Immature natural killer cell (primary cell): ENCODE measurements at regions not wholly inside any gene's neighbourhood (a gene's known extent, or its start where the extent isn't known, plus 50 kb on each side); places are given as distances from the start of the nearest gene placed in this dataset.

Source experiments
- DNase-seq, 3 donors: peaks; one replicate each; pipeline ENCODE4 v3.0.0; 2022; ENCODE audit warnings: mixed read lengths in 1 of 3
- H3K27ac Mint-ChIP-seq, 6 donors: one replicate each; pipeline ENCODE4 v1.8.0; 2020; ENCODE audit warnings: mixed read lengths in 6 of 6, mild to moderate bottlenecking in 5 of 6, inconsistent platforms in 4 of 6, moderate library complexity in 3 of 6
- H3K27me3 Mint-ChIP-seq, 3 donors: one replicate each; pipeline ENCODE4 v1.8.0; 2020 to 2021; ENCODE audit warnings: low read depth in 3 of 3, mild to moderate bottlenecking in 3 of 3, mixed read lengths in 3 of 3, moderate library complexity in 3 of 3, inconsistent platforms in 1 of 3
- H3K36me3 Mint-ChIP-seq, 3 donors: one replicate each; pipeline ENCODE4 v1.8.0; 2020; ENCODE audit warnings: mixed read lengths in 3 of 3, inconsistent platforms in 2 of 3, mild to moderate bottlenecking in 2 of 3
- H3K4me1 Mint-ChIP-seq, 2 donors: one replicate each; pipeline ENCODE4 v1.8.0; 2020; ENCODE audit warnings: inconsistent platforms in 2 of 2, mild to moderate bottlenecking in 2 of 2, mixed read lengths in 2 of 2, moderate library complexity in 1 of 2
- H3K4me3 Mint-ChIP-seq, 5 donors: one replicate each; pipeline ENCODE4 v1.8.0; 2020; ENCODE audit warnings: mild to moderate bottlenecking in 5 of 5, mixed read lengths in 5 of 5, inconsistent platforms in 3 of 5, moderate library complexity in 3 of 5
- H3K9me3 Mint-ChIP-seq, 6 donors: one replicate each; pipeline ENCODE4 v1.8.0; 2020; ENCODE audit warnings: mild to moderate bottlenecking in 6 of 6, mixed read lengths in 6 of 6, inconsistent platforms in 4 of 6, moderate library complexity in 3 of 6

DNA sequence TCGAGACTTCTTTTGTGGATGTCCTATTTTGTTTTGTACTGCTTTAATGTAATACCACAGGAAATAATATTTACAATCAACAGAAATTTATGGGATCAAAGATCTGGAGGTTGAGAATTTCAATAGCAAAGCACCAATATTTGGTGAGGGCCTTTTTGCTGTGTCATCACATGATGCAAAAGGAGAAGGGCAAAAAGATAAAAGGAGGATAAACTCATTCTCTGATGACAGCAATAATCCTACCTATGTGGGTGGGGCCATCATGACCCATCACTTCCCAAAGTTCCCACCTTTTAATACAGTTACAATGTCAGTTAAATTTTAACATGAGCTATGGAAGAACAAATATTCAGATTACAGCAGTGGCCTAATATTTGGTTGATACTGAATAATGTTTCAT lies 832.9 kb downstream of the OTOL1 start:
- Mint-ChIP-seq H3K9me3 (peaks cover 8 to 67% (median 19%) of the 10 kb centered on the region in 6 donors), H3K4me1 (no peaks in the 10 kb centered on the region), H3K27me3 (peaks cover 0 to 1% (median 0%) of the 10 kb centered on the region in 3 donors), H3K27ac (no peak overlapping the region), H3K36me3 (no peaks in the 10 kb centered on the region), H3K4me3 (no peak overlapping the region)
- DNase-seq: no peak

DNA sequence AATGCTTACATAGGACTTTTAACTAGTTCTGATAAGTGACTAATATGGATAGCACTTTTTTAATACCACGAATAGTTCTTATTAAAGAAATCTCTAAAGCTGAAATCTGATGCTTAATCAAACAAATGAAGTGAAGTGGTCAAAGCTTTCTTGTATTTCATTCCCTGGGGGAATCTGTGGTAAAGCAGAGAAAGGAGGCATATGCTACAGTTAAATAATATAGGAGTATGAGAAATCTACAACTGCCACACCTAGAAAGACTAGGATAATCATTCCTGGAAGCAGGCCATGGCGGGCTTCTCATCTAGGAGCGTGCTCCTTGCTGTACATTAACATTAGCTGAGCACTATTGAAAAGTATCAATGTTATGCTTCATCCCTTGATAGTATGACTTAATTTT lies 835.7 kb downstream of the OTOL1 start:
- Mint-ChIP-seq H3K4me3 (no peak overlapping the region), H3K27ac (no peak overlapping the region), H3K4me1 (no peaks in the 10 kb centered on the region), H3K9me3 (peaks cover 4 to 54% (median 14%) of the 10 kb centered on the region in 6 donors), H3K27me3 (peaks cover 0 to 1% (median 0%) of the 10 kb centered on the region in 3 donors), H3K36me3 (no peaks in the 10 kb centered on the region)
- DNase-seq: no peak

DNA sequence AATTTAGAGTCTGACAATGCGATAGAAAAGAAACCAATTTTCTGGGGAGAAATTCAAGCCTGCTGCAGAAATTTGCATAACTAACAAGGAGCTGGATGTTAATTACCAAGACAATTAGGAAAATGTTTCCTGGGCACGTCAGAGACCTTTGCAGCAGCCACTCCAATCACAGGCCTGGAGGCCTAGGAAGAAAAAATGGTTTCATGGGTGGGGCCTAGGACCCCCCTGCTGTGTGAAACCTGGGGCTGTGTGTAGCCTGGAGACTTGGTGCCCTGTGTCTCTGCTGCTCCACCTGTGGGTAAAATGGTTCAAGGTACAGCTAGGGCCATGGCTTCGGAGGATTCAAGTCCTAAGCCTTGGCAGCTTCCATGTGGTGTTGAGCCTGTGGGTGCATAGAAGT lies 837.9 kb downstream of the OTOL1 start:
- DNase-seq: no peak

DNA sequence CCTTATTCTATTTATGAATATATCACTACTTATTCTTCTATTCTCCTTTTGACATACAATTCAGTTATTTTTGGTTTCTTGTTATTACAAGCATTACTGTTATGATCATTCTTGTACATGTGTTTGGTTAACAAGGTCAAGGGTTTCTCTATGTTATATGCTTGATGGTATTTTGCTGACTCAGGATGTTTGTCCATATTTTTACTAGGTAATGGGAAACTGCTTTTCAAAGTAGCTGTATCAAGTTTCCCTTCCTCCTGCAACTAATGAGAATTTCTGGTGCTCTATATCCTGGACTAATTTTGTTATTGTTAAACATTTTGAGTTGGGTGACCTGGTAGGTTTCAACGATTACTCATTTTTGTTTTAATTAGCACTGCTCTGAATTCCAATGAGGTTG lies 841.0 kb downstream of the OTOL1 start:
- H3K9me3 Mint-ChIP-seq: peaks cover 2 to 27% (median 11%) of the 10 kb centered on the region in 6 donors
- no peak overlapping the region for H3K4me3 Mint-ChIP-seq
- no peak overlapping the region for H3K27ac Mint-ChIP-seq
- H3K36me3 Mint-ChIP-seq: no peaks in the 10 kb centered on the region
- no peaks in the 10 kb centered on the region for H3K27me3 Mint-ChIP-seq
- no peaks in the 10 kb centered on the region for H3K4me1 Mint-ChIP-seq
- DNase-seq: no peak

More for the DNA sequence above, 837.9 kb downstream of the OTOL1 start:
- no peaks in the 10 kb centered on the region for H3K36me3 Mint-ChIP-seq
- H3K27me3 Mint-ChIP-seq: no peaks in the 10 kb centered on the region
- H3K4me1 Mint-ChIP-seq: no peaks in the 10 kb centered on the region
- H3K4me3 Mint-ChIP-seq: no peak overlapping the region
- peaks cover 5 to 41% (median 11%) of the 10 kb centered on the region in 6 donors for H3K9me3 Mint-ChIP-seq
- no peak overlapping the region for H3K27ac Mint-ChIP-seq

DNA sequence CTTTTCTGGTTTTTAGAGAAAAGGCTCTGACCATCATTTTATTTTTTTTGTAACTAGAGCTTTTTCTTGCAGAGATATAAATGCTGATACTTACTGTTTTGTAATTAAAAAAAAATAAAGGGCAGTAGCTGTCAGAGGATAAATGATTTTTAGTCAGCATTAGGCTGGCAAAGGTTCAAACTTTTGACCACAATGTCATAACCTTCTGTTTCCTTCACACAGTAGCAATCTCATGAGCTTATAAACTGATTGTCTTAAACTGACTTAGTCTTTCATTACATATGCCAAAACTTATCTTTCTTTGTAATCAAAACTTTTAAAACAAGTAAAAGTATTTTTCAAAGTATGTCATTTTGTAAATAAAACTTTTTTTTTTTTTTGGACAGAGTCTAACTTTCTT lies 841.9 kb downstream of the OTOL1 start:
- Mint-ChIP-seq H3K27me3 (no peaks in the 10 kb centered on the region), H3K36me3 (no peaks in the 10 kb centered on the region), H3K9me3 (peaks cover 2 to 22% (median 11%) of the 10 kb centered on the region in 6 donors), H3K27ac (no peak overlapping the region), H3K4me3 (no peak overlapping the region), H3K4me1 (no peaks in the 10 kb centered on the region)
- no peak for DNase-seq

DNA sequence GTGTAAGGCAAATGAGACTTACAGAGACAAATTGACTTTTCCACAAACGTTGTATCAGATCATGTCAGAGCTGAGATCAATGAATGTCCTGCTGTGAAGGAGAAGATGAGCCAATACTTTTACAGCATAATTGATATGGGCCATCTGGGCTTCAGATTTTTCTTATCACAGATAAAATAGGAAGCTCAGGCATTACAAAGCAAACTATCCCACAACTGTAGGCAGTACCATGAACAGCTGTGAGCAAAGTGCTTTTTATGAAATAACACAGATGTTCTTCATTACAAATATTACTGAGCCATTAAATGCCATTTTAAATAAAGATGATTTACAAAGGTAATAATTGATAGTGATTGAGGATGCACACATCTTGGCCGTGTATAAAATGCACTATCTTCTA lies 852.3 kb downstream of the OTOL1 start:
- no peak for DNase-seq
- no peak overlapping the region for H3K27ac Mint-ChIP-seq
- H3K4me1 Mint-ChIP-seq: peaks cover 0 to 3% of the 10 kb centered on the region in 2 donors
- no peaks in the 10 kb centered on the region for H3K36me3 Mint-ChIP-seq
- peaks cover 5 to 26% (median 12%) of the 10 kb centered on the region in 6 donors for H3K9me3 Mint-ChIP-seq
- no peak overlapping the region for H3K4me3 Mint-ChIP-seq
- no peaks in the 10 kb centered on the region for H3K27me3 Mint-ChIP-seq

DNA sequence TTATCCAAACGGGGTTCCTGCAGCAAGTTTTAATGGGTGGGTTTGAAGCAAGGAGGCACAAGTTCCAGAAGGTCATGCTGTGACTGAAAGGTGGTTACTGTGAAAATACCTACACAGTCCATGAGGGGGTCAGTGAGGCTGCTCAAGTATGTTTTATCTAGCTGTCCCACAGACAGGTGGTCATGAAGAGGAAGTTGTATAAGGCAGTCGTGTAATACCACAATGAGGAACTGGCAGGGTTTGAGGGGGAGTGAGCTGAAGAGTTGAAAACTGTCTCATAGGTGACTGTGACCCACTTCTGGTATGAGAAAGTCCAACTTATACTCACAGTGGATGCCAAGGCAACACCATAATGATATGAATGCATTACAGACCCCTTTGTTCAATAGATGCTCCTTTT lies 856.8 kb downstream of the OTOL1 start:
- Mint-ChIP-seq H3K27ac (no peak overlapping the region), H3K9me3 (peaks cover 0 to 22% (median 9%) of the 10 kb centered on the region in 6 donors), H3K27me3 (no peaks in the 10 kb centered on the region), H3K4me1 (peaks cover 0 to 4% of the 10 kb centered on the region in 2 donors), H3K36me3 (no peaks in the 10 kb centered on the region), H3K4me3 (no peak overlapping the region)
- no peak for DNase-seq

DNA sequence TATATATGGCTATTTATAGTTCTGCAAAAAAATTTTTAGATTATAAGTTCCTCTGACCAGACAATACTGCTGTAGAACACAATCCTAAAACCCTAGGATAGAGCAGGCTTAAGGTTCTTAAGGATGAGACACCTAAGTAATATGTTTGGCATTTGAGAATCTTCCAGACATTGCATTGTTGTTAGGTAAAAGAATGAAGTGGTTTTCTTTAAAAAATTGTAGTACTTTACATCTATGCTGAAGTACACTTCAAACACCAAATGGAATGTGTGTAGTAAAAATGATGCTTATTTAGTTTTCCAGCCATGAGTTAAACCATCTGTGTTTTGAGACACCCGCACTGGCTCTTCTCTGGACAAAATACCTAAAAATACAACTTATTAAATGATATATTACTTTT lies 857.7 kb downstream of the OTOL1 start:
- no peak overlapping the region for H3K4me3 Mint-ChIP-seq
- H3K4me1 Mint-ChIP-seq: peaks cover 0 to 4% of the 10 kb centered on the region in 2 donors
- no peaks in the 10 kb centered on the region for H3K27me3 Mint-ChIP-seq
- no peak for DNase-seq
- peaks cover 3 to 25% (median 6%) of the 10 kb centered on the region in 6 donors for H3K9me3 Mint-ChIP-seq
- H3K27ac Mint-ChIP-seq: no peak overlapping the region
- no peaks in the 10 kb centered on the region for H3K36me3 Mint-ChIP-seq

DNA sequence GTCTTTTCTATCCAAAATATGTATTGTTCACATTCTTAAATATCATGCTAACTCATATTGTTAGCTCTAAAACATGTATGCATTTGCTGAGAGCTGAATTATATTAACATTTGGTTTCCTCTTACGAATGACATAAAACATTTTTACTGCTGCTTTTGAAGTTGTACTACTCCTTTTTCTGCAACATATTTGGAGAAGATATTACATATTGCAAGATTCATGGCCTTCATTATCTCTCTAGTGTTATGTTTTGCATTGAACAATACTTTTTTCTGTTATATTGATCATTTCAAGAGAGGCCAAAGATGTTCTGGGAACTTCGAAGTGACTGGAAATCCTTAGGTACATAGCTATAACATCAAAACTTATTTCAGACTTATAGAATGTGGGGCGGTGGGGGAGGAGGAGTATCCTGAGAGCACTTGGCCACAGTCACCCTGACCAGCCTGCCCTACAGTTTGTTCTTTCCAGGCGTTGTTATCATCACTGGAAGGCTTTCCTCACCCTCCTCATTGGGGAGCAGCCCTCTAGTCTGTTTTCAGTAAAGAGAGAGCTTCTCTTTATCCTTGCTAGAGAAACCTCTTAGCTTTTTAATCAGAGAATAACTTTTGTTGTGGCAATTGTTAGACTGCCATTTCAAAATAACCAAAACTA lies 868.6 kb downstream of the OTOL1 start:
- Mint-ChIP-seq H3K27ac (no peak overlapping the region), H3K4me1 (no peaks in the 10 kb centered on the region), H3K27me3 (no peaks in the 10 kb centered on the region), H3K4me3 (no peak overlapping the region), H3K9me3 (peaks cover 0 to 14% (median 0%) of the 10 kb centered on the region in 6 donors), H3K36me3 (no peaks in the 10 kb centered on the region)
- DNase-seq: no peak

DNA sequence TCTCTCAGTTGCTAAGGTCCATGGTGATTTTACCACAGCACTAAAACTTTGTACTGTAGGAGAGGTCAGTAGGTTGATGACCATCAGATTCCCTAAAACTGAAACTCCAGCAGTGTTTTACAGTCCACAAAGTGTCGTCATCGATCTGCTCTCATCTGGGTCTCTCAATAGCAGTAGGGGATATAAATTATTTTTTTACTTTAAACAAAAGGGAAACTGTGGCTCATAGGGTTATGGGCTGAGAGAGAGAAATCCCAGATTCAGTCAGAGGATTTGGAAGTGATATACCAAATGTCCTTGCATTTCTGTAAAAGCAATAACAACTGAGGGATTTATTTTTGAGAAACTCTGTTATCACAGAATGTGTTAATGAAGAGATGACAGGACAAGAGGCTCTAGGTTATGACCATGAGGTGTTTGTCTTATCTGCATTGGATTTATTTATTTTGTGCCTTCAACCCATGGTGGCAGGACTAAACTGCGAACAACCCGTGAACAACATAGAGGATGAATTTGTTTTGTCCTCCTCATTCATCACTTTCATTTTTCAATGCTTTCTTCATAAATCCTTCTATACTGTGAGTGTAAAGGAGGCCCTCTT lies 869.7 kb downstream of the OTOL1 start:
- no peaks in the 10 kb centered on the region for H3K36me3 Mint-ChIP-seq
- no peaks in the 10 kb centered on the region for H3K27me3 Mint-ChIP-seq
- peaks cover 0 to 14% (median under 1%) of the 10 kb centered on the region in 6 donors for H3K9me3 Mint-ChIP-seq
- no peak overlapping the region for H3K27ac Mint-ChIP-seq
- DNase-seq: no peak
- H3K4me1 Mint-ChIP-seq: no peaks in the 10 kb centered on the region
- H3K4me3 Mint-ChIP-seq: no peak overlapping the region

DNA sequence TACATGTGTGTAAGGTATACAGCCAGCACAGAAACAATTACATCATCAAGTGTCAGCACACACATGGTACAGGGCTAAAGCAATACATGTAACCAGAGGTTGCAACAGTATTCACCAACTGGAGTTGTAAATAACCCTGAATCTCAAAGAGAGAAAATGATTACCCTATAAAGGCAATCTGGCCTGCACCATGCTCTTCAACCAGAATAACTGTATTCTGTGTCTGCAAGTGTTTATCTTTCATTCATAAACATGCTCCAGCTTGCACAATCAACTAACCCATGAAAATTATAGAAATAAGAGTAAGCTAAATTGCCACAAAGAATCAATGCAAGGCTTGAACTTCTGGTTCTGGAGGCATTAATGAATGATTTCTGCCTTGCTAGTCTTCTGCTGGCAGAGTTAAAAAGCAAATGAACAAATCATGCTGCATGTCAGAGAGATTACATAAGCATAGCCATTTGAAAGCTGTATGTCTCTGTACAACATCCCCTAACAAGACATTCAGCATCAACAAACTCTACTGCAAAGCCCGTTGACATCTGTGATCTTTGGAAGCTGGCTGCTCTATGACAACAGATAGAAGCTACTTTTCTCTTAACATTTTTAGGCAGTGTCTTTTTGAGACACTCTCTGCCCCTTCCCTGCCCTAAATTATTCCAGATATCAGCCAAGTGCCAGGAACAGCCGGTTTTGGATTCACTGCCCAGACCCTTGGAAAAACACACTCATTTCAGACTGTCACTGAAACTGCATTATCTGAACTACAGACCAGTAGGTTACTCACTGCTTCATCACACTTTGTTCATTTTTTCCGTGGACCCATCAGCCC lies 871.0 kb downstream of the OTOL1 start:
- H3K27me3 Mint-ChIP-seq: no peaks in the 10 kb centered on the region
- peaks cover 0 to 21% (median 3%) of the 10 kb centered on the region in 6 donors for H3K9me3 Mint-ChIP-seq
- no peaks in the 10 kb centered on the region for H3K36me3 Mint-ChIP-seq
- no peak overlapping the region for H3K27ac Mint-ChIP-seq
- no peak overlapping the region for H3K4me3 Mint-ChIP-seq
- no peaks in the 10 kb centered on the region for H3K4me1 Mint-ChIP-seq
- DNase-seq: no peak

DNA sequence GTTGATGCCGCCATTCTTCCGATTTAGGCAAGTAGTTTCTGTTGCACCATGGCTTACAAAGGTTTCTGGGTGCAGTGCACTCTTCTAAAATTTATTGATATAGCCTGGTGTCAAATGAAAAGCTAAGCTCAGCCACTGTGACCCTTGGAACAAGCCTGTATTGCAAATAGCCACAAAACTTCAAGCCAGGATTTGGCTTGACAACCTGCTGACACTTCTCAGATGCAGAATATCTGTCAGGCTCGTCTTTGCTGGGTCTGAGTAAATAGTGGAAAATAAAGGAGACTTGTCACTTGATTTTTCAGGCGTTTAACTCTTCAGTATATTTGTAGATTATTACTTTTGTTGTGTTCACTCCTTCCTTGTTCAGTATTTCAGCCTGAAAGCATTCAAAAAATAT lies 871.8 kb downstream of the OTOL1 start:
- Mint-ChIP-seq H3K27me3 (no peaks in the 10 kb centered on the region), H3K4me3 (no peak overlapping the region), H3K9me3 (peaks cover 0 to 22% (median 8%) of the 10 kb centered on the region in 6 donors), H3K36me3 (no peaks in the 10 kb centered on the region), H3K27ac (no peak overlapping the region), H3K4me1 (no peaks in the 10 kb centered on the region)
- DNase-seq: no peak

DNA sequence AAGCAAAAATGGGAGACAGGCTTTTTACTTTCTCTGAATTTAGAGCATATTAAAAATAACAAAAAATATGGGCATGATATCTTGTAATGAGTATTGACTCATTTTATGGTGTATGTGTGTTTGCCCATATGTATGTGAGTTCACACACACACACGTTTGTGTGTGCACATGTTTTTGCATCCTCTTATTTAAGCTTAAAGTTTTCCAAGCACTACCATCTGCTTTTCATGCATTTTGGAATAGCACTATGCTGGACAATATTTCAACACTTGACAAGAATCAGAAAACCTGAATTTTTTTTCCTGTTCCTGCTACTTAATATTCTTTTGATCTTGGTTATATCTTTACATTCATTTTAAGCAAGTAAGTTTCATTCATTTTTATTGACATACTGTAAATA lies 872.7 kb downstream of the OTOL1 start:
- H3K27ac Mint-ChIP-seq: no peak overlapping the region
- no peaks in the 10 kb centered on the region for H3K4me1 Mint-ChIP-seq
- H3K9me3 Mint-ChIP-seq: peaks cover 0 to 23% (median 8%) of the 10 kb centered on the region in 6 donors
- H3K27me3 Mint-ChIP-seq: no peaks in the 10 kb centered on the region
- H3K36me3 Mint-ChIP-seq: no peaks in the 10 kb centered on the region
- H3K4me3 Mint-ChIP-seq: no peak overlapping the region
- DNase-seq: no peak

DNA sequence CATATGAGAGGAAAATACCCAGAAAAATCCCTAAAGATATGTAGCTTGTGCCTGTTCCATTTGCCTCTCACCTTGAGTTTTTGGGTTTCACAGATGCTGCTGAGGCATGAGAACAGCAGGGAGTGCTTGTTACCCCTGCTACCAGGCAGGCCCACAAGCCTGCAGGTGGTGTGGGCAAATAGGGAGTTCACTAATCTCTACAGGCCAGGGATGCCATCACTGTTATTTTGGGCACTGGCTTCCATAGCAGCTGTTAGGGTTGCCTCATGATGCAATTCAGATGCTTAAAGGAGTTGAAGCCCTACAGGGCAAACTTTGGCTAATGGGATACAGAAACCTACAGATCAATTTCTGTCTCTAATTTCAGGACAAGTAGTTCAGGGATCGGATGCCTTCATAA lies 873.5 kb downstream of the OTOL1 start:
- Mint-ChIP-seq H3K4me3 (no peak overlapping the region), H3K27ac (no peak overlapping the region), H3K9me3 (peaks cover 0 to 23% (median 9%) of the 10 kb centered on the region in 6 donors), H3K36me3 (no peaks in the 10 kb centered on the region), H3K27me3 (no peaks in the 10 kb centered on the region), H3K4me1 (no peaks in the 10 kb centered on the region)
- no peak for DNase-seq
